Stimulated activated CD4-positive, alpha-beta T cell treated with anti-CD3 and anti-CD28 coated beads, Interleukin-1b, Interleukin-23, amount 100 ng/mL, for 4 hours (primary cell): ENCODE measurements at regions not wholly inside any gene's neighbourhood (a gene's known extent, or its start where the extent isn't known, plus 50 kb on each side); places are given as distances from the start of the nearest gene placed in this dataset.

Experiments
- DNase-seq, 2 donors: peaks; one replicate each; pipeline ENCODE4 v3.0.0-alpha.2; 2020; ENCODE audit warnings: low read depth in 2 of 2

GRCh38 chr4:24719615-24720014 lies 75.8 kb upstream of the SOD3 start:
- no peak for DNase-seq

GRCh38 chr4:24720436-24720835 lies 74.9 kb upstream of the SOD3 start:
- DNase-seq = no peak

- DNase-seq = no peak
These were observed 74.4 kb upstream of the SOD3 start for GRCh38 chr4:24720979-24721378.

GRCh38 chr4:24722026-24722568 lies 73.3 kb upstream of the SOD3 start:
- no peak for DNase-seq

GRCh38 chr4:24727390-24728224 lies 67.8 kb upstream of the SOD3 start:
- DNase-seq = no peak

GRCh38 chr4:24729119-24729730 lies 66.1 kb upstream of the SOD3 start:
- no peak for DNase-seq

- no peak for DNase-seq
These were observed 64.9 kb upstream of the SOD3 start for GRCh38 chr4:24730256-24731001.

DNA sequence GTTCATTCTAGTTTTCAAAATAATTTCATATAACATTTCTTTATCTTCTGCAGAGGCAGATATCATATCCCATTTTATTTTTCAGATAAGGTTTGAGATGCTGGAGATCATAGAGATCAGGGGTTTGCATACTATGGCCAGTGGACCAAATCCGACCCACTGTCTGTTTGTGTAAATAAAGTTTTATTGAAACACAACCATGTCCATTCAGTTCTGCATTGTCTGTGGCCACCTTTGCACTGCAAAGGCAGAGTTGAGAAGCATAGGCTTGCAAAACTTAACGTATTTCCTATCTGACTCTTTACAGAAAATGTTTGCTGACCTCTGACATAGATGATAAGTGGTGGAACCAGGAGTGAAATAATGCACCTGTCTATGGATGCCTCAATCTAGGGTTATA lies 63.9 kb upstream of the SOD3 start:
- DNase-seq = no peak

DNA sequence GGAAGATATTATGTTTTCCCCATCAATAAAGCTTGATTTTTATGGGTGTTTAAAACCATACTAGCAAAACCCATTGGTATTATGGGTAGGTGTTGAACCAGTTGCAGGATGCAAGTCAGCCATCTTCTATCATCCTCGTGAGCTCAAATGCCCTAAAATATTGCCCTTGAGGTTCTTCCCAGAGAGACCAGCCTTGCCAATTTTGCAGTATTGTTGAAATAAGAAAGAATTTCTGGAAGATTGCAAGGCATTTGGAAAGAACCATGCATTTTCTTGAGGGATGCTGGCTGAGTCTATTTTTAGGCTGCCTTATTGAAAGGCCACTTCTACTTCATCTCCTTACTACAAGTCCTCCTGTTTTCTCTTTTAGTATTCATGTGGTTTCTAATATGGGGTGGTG lies 60.9 kb upstream of the SOD3 start:
- no peak for DNase-seq

DNA sequence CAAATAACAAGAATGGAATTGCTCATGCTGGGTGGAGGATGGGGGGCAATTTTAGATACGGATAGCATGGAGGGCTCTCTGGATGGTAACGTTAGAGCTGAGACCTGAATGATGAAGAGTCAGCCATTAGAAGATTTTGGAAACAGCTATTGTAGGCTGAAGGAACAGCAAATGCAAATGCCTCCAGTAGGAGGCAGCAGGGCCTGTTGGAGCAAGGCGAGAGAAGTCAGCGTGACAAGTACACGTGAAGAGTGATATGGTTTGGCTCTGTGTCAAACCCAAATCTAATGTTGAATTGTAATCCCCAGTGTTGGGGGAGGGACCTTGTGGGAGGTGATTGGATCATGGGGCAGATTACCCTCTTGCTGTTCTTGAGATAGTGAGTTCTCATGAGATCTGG lies 59.3 kb upstream of the SOD3 start:
- DNase-seq = no peak

DNA sequence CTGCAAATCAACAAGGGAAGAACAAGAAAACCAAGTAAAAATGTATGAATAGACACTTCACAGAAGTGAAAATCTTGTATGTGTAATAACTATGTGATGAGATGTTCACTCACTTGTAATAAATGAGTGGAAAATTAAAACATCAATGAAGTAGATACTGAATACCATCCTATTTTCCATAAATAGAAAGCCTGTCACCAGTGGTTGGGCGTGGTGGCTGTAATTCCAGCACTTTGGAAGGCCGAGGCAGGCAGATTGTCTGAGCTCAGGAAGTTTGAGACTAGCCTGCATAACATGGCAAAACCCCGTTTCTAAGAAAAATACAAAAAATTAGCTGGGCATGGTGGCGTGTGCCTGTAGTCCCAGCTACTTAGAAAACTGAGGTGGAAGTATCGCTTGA lies 53.5 kb upstream of the SOD3 start:
- no peak for DNase-seq

DNA sequence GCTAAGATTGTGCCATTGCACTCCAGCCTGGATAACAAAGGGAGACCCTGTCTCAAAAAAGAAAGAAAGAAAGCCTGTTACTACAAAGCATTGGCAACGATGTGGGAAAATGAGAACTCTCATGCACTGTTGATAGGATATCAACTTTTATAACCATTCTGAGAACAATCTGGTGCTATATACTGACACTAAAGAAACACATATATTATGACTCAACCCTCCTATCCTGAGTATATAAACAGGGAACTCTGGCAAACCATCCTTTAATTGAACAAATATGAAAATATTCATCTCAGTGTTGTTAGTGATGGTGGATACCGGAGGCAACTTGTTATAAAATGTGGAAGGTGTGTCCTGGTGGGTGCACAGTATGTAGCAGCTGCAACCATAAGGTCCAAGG lies 53.0 kb upstream of the SOD3 start:
- DNase-seq = no peak

DNA sequence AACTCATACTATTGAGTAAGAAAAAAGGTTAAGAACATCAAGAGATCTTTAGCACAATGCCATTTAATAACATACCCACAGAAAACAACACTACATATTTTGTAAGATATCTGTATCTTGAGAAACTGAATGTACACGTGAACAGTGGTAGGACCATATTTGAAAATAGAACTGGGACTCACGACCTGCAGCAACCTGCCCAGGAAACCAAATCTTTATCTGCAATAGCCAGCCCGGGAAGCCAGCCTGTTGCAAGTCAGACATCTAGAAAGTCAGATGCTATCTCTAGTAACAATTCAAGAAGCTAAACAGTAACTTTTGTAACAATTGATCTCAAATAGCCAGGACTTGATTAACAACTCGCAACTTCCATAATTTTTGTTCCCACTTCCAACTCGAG lies 52.6 kb upstream of the SOD3 start:
- DNase-seq = no peak

DNA sequence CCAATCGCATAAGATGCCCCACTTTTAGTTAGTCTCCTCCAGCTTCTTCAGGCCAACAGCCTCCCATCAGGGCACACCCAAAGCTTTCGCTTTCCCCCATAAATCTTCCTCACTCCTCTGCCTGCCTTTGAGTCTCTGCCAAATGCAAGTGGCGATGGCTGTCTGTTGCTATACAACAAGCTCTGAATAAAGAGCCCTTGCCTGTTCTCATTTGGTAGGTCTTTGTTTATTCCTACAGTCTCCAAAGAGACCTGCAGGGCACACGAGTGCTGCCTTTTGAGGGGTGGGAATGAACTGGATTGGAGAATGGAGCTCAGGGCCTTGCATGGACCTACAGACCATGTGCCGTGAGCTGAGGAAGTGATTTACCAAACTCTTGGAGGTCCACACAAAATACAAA lies 52.2 kb upstream of the SOD3 start:
- no peak for DNase-seq

GRCh38 chr4:24743927-24744326 lies 51.4 kb upstream of the SOD3 start:
- DNase-seq = no peak

GRCh38 chr4:24745172-24745895 lies 50.0 kb upstream of the SOD3 start:
- no peak for DNase-seq
